ENCODE measurements at regions not wholly inside any gene's neighbourhood (a gene's known extent, or its start where the extent isn't known, plus 50 kb on each side); places are given as distances from the start of the nearest gene placed in this dataset.

DNA sequence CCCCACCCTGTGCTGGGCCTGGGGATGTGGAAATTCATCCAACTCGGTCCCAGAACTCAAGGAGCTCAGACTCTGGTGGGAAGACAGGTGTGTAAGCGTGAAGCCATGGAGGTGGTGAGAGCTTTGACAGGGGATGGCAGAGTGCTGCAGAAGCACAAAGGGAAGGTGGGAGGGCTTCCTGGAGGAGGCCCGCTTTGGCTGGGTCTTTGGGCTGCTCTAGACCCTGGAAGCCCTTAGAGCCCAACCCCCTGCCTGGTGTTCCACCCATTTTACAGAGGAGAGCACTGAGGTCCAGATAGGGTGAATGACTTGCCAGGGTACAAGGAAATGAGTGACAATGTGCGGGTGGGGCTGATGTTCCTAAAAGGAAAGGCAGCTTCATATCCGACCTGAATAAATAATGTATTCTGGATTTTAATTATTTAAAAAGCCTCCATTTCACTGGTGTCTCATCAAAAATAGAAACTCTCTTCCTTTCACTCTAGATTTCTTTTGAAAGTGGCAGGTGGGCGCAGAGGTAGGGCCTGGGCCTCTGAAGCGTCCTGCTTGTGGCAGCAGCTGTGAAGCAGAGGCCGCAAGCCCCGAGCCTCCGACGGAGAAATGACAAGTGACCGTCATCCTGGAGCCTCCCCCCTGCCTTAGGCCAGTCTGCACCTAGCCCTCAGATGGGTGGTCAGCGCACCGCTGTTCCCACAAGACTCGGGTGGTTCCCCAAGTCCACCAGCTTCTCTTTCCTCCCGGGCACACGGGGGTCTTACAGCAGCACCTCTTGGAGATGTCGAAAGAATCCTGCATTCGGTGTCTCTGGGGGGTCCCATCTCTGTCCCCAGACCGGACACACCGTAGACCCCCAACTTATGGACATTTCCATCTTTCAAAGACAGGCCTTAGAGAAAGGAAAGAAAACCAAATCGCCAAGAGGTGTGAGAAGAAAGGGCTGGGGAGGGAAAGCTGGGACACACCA is 71.0 kb upstream of the TAF1B start:
- no peak for DNase-seq (ENCODE audit: low read depth in 2 of 2)

DNA sequence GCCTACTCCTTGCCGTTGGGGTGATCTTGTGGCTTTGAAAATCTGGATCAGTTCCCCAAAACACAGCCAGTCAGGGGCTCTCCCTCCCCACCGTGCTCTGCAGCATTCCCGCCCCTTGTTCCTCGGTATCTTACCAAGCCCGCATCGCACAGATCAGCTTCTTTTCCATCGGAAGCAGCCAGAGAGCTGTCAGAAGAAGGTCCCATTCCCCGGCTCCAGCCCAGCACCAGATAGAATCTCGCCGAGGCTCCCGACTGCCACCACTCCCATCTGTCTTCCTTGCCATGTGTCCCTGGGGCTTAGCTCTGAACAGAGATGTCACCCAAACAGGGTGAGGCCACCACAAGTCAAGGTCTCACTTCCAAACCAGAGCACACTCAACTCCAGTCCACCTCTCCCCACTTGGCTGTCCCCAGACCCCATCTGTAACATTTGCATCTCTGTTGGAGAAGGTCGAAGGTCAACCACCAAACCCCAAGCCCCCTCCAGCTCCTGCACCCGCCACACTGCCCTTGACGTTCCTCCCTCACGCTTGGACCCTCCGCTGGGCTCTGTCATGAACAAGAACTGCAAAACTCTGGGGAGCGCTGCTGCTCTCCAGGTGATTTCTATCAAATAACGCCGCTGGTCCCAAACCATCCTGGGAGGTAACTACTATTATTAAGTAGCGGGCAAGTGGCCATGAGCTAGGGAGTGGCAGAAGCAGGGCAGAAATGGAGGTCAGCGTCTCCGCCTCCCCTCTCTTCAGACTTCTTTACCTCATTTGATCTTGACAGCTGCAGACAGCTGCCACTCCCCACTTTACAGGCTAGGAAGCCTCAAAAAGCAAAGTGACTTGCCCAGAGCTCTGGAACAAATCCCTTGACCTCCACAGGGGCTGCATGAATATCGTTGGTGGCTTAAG is 70.0 kb upstream of the TAF1B start:
- DNase-seq (ENCODE audit: low read depth in 2 of 2), result no peak

DNA sequence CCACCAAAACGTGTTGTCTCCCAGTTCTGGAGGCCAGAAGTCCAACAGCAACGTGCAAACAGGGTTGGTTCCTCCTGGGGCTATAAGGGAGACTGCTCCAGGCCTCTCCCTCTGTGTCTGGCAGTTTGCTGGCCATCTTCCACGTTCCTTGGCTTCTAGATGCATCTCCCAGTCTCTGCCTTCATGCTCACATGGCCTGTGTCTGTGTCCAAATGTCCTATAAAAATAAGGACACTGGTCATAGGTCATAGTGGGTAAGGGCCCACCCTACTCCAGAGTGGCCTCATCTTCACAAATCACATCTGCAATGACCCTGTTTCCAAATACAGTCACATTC is 69.4 kb upstream of the TAF1B start:
- DNase-seq (ENCODE audit: low read depth in 2 of 2), result no peak

DNA sequence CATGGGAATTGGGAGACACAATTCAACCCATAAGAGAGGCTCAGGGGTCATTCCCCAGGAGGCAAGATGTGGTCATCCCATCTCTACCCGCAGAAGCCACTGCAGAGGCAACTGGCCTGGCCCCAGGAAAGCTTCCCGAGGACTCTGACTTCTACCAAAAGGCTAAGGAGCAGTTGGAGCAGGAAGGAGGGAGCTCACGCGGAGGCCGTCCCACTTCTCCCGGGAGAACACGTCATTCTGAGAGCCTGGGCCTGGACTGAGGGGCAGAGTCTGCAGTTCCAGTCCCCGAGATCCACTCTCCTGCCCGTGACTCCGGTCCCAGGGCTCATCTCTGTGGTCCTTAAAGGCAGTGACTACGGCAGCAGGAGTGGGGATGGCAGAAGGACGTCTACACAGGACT is 69.0 kb upstream of the TAF1B start:
- no peak for DNase-seq (ENCODE audit: low read depth in 2 of 2)

DNA sequence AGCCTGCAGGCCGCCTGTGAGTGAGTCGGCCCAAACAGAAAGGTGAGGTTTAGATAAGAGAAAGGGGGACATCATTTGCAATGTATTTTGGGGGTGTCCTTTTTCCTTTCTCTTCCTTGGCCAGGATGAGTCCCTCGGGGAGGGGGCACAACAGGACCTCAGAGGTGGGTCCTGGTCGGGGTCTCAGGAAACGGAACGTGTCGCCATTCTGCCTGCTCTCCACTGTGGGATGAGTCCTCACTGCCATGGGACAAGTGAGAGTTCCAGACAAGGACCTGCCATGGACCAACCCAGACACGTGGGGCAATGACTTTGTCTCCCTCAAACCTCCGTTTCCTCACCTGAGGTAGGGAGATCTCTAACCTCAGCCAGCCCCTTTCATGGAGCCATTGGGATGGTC is 67.9 kb upstream of the TAF1B start:
- DNase-seq (ENCODE audit: low read depth in 2 of 2), result no peak

DNA sequence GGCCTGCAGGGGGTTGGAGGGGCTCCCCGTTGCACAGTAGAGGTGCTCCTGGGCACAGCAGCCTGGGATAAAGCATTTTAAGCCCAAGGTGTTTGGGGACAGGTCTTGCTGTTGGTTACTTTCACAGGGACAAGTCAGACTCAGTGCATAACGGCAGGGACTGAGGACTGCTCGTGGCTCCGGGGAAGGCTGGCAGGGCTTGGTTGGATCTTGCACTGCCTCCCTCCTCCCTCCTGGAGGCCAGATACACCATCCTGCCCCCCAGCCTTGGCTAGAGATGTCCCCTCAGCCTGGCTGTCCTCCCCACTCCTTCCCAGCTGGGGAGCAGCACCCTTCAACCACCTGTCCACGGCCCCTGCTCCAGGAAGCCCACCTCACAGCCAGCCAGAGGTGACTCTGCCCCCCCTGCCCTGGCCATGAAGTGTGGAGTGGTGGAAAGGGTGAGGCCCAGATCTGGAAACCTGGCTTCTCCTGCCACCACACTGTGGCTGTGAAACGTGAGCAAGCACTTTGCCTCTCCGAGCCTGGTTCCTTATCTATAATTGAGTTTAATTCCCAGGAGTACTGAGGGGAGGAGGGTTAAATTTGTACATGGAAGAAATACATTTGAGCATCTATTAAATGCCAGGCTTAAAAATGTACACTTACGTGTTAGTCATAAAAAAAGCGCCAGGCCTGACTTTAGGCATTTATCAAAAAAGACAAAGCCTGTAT is 67.1 kb upstream of the TAF1B start:
- DNase-seq (ENCODE audit: low read depth in 2 of 2), result no peak

DNA sequence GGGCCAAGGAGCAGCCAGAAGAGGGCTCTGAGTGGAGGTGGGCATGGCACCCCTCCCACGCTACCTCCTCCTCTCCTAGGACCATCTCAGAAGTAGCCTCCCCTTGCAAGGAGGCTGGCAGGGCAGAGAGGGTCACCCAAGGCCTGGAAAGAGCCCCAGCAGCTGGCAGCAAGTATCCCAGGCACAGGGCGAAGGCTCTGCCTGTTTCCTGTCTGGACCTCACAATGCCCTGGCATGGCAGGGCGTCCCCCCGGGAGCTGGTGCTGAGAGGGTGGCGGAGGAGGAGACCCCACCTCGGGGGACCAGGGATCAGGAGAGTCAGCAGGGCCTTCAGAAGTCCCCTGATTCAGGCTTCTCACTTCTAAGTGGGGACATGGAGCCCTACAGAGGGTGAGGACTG is 66.2 kb upstream of the TAF1B start:
- DNase-seq (ENCODE audit: low read depth in 2 of 2), result no peak

DNA sequence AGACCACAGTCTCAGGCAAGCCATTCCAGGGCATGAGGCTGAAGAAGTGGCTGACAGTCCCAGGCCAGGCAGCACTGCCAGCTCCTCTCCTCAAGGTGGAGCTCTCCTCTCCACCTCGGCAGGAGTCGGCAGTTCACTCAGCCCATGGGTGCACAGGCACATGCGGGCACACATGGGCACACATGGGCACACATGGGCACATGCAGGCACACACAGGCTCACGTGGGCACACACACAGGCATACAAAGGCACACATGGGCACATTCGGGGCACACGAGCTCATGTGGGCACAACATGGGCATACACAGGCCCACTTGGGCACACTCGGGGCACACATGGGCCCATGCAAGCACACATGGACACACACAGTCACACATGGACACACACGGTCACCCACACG is 65.3 kb upstream of the TAF1B start:
- DNase-seq (ENCODE audit: low read depth in 2 of 2), result no peak

DNA sequence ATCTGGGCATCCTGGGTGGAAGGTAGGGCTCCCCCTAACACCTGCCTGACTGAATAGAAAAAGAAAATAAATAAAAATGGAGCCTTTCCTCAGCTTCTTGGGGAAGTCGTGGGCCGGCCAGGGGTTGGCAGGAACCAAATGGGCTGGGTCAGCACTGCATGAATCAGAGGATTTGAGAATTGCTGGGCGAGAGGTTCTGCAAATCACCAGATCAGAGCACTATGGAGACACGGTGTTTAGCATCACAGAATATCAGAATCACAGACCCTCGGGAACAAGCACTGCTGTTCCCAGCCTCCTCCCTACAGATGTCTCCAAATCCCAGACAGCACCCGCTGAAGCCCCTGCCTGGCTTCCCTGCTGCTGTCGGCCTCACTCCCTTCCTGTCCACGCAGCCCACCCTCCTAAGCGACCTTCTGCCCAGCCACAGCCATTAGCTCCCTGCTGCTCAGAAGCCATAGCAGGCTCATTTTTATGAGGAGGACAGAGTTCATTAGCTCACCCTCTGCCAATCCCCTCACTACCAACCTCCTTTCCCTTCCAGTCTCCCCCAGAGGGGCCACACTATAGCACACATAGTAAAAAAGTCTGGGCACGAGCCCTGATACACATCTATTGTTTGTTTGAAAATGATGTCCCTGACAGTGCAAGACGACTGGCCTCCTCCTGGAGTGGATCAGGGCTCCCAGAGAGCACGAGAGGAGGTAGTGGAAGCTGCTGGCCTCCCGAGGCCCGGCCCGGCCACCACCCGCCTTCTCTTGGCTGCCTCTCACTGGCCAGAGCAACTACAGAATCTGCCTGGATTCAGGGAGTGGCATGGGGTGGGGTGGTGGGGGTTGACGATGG is 64.6 kb upstream of the TAF1B start:
- DNase-seq (ENCODE audit: low read depth in 2 of 2), result no peak

DNA sequence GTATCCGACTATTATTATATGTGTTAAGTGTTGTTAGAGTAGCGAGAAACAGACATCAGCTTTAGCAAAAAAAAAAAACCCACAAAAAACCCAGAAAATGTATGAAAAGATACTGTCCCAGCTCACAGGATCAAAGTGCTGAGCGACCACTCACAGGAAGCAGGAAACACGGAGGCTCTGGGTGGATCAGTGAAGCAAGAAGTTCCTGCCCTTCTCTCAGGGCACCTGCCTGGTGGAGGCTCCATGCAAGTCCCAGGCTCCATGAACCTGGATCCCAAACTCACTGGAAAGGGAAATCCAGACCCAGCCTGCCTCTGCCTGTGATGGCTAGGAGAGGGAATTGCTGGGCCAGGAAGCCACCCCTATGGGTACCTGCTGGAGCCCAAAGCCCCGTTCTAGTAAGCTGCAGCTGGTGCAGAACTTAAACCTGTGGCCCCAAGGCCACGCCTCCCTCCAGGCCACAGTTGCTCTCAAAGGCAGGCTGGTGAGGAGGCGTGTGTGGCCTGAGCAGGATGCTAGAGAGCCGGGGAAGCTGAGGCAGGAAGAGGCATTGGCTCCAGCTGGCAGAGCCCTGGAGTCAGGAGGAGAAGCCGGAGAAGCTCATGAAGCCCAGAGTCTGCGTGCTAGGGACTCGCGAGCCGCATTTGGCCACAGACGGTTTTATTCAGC is 63.5 kb upstream of the TAF1B start:
- peak; percentile 31 to 43 for DNase-seq (ENCODE audit: low read depth in 2 of 2)

DNA sequence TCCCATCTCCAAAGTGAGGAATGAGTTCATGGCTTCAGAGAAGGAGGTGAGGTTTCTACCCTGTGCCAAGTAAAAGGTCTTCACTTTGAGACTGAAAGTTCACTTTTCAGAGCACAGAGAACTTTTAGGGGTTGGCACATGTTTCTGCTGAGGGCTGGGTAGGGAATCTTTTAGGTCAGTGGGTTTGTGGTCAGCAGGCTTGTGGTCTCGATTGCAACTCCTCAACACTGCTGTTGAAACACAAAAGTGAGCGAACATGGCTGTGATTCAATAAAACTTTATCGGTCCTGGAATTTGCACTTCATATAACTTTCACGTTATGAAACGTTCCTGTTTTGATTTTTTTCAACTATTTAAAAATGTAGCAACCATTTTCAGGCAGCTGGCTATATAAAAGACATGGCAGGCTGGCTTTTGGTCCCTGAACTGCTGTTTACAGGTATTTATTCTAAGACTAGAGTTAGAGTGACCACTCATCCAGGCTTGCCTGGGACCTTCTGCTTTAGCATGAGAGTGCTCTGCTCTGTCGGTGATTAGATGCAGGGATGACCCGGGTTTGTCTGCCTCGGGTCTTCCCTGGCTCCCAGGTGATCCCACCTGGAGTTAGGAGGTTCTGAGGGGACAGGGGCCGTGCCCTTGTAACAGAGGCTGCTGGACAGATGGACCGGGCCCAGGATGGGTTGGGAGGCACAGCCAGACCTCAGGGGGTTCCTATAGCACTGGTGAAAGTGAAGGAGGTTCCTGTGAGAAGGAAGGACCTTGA is 62.7 kb upstream of the TAF1B start:
- peak in 1 of 2 donors; percentile 36 for DNase-seq (ENCODE audit: low read depth in 2 of 2)

DNA sequence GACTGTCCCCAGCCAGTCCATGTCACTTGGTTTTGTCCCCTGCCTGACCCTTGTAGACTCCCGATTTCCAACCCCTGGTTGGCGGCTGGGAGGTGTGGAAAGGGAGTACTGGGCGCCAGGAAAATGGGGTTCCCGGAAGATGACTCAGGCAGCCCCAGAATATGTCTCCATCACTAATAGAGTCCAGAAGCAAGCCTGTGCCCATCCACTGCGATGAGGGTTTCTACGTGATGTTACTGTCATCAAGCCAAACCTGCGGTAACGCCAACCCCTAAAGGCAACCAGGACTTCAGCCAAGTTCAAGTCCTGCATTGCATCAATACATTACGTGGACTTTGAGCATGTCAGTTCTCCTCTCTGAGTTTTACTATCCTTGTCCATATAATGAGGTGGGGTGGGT is 62.0 kb upstream of the TAF1B start:
- DNase-seq (ENCODE audit: low read depth in 2 of 2), result no peak

DNA sequence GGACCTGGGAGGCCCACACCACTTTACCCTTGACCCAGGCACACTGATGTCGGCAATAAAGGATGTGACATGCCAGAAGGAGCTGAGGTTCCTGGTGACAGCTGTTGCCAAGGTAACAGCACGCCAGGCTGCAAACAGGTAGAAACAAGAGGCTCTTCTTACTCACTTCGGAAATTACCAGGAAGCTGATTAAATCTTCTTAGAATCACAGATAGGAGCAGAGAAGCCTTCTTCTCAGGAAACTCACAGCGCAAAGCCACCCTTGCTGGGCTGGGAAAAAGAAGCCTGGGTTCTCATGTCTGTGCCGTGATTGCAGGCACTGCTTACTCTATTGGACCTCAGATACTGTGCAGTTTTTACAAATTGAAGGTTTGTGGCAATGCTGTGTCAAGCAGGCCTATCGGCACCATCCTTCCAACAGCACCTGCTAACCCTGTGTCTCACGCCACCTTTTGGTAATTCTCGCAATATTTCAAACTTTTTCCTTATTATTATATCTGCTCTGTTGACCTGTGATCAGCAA is 61.0 kb upstream of the TAF1B start:
- peak; percentile 20 to 55 for DNase-seq (ENCODE audit: low read depth in 2 of 2)

DNA sequence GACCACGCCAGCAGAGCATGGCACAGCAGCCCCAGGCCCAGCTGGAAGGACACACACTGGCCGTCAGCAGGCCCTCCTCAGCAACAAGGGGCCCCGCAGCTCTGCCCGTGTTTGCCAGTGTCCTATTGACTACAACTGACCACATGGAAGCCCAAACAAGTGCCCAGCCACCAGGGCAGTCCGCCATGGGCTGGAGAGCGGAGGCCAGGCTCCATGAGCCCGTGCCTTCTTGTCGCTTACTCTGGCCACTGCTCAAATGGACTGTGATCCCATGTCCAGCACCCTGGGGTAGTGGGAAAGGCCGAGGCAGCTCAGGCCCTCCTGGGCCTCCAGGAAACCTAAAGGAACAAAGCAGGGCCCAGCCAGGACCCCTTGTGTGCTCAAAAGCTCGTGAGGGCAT is 53.9 kb upstream of the TAF1B start:
- DNase-seq (ENCODE audit: low read depth in 2 of 2), result no peak

DNA sequence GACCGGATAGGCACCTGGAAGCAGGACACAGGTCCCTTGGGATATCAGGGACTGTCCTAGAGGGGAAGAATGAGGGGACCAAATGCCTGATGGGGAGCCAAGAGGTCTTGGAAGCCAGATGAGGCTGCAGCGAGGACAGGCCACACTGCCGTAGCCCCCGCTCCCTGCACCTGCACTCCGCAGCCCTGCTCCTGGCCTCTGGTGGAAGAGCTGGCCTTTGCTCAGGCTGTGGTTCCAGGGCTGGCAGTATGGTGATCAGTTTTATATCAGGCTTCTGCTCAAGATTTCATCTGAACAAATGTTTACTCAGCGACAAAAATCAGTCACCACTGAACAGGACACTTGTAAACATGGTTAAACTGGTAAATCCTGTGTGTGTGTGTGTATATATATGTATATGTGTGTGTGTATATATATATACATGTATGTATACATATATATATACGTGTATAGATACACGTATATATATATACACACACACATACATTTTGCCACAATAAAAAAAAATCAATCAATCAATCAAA is 52.5 kb upstream of the TAF1B start:
- no peak for DNase-seq (ENCODE audit: low read depth in 2 of 2)

DNA sequence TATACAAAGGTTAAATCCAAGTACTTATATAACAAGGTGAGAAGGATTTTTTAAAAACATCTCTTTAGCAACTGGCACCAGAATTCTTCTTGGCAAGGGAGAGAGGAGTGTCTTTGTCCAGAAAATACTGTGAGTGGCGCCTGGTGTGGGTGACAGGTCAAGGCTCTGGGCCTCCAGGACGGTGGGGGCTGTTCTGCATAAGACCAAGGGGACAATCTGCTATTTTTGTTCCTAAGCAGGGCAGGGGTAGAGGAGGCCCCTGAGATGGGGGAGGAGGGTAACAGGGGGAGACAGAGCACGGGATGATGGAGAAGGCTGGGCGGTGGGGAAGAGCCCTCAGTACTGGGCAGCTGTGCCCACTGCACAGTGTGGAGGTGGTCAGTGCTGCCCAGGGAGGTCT is 51.6 kb upstream of the TAF1B start:
- DNase-seq (ENCODE audit: low read depth in 2 of 2), result no peak

DNA sequence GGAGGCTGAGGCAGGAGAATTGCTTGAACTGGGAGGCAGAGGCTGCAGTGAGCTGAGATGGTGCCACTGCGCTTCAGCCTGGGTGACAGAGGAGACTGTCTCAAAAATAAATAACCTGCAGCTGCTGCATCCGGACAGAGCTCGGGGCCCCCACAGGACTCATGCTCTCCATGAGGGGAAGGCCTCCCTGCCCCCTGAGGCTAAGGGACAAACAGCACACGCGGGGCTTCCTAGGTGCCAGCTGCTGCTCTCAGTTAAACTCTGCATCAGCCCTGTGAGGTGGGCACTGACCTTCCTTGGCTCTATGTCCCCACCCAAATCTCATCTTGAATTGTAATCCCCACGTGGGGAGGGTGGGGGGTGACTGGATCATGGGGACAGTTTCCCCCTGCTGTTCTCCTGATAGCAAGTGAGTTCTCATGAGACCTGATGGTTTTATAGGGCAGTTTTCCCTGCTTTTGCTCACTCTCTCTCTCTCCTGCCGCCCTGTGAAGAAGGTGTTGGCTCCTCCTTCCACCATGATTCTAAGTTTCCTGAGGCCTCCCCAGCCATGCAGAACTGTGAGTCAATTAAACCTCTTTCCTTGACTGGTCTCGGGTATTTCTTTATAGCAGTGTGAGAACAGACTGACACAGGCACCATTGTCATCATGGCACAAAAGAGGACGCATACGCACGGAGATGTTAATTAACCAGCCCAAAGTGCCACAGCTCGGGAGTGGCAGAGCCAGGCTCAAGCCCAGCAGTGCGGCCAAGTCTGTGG is 49.9 kb upstream of the TAF1B start:
- no peak for DNase-seq (ENCODE audit: low read depth in 2 of 2)

Measured in stimulated activated CD8-positive, alpha-beta memory T cell treated with anti-CD3 and anti-CD28 coated beads, Interleukin-2, amount 100 ng/mL, for 48 hours (primary cell).